ENCODE measurements at regions not wholly inside any gene's neighbourhood (a gene's known extent, or its start where the extent isn't known, plus 50 kb on each side); places are given as distances from the start of the nearest gene placed in this dataset.

DNA sequence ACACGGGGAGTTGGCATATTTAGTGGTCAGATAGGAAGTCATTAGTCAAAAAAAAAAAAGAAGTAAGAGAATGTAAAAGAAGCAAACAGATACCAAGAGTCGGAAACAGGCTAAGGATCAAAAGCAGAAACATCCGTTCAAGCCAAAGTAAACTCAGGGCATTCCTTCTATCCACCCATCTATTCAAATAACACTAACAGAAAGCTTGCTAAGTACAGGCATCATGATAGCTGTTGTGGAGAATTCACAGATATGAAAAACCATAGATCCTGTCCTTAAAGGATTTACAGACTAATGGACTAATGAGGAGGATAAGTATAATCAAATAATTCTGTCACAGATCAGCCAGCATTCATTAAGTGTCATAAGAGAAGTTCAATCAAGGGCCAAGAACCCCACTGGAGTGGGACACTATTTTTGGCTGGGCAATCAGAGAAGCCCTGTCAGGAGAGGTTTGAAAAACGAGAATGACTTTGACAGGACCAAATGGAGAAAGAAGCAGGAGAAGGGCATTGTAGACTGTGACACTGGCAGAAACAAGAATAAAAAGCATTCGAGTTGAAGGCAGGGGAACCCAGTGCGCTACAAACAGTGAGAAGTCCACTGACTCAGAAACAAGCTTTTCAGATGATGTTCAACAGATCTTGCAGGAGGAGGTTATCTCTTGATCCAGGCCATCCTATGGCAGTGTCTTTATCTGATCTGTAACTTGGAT, 154.2 kb upstream of the TSLP start:
- TF ChIP-seq POLR2A (IDR thresholded peaks at IDR 0.05; ENCODE audit: low read length) (no peak), GATA1 (IDR thresholded peaks at IDR 0.05; ENCODE audit: low read depth, low read length) (no peak)

All from erythroblast (primary cell).